HG02610 (cell line): ENCODE measurements at regions not wholly inside any gene's neighbourhood (a gene's known extent, or its start where the extent isn't known, plus 50 kb on each side); places are given as distances from the start of the nearest gene placed in this dataset.
"Not testable (repeated sequence)": the region's sequence is repeated elsewhere in the genome, so short reads cannot be mapped to it uniquely, and the experiment has no call there.

Experiments
- ATAC-seq: cut with Tn5 transposase; IDR thresholded peaks from one replicate; pipeline ENCODE4 v1.9.1; 2021; ENCODE audit warnings: mild to moderate bottlenecking, moderate library complexity; ENCODE audit not compliant: unreplicated experiment

DNA sequence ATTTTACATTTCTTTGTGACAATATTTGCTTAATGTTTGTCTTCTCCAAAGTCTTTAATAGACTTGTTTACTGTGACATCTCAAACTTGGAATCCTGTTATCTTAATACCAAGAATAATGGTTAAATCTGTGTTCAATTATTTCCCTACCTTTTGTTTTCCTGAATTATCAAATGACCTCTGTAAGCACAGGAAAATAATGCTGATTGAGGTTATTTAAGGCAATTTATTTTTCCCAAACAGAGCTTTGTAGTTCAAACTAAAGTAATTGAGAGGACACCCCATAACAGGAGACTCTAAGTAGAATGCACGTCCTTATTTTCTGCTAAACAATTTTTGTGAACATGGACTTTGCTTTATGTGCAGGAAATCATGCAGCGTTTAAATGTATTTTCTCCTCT, 195.0 kb downstream of the BTBD3 start:
- no peak for ATAC-seq

DNA sequence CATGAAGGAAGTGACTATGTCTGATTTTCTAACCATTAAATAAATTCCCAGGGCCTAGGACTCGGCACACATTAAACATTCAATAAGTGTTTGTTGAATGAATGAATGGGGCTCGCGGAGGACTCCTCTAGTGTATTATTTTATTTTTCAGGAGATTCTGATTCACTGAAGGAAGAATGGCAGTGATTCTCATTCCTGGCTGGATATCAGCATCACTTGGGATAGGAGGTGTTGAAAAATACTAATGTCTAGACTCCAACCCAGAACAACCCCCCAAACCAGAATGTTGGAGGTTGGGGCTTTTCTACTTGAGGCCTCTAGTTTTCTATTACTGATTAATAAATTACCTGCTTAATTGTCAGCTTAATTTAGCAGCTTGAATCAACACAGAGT, 195.4 kb downstream of the BTBD3 start:
- ATAC-seq, result no peak

DNA sequence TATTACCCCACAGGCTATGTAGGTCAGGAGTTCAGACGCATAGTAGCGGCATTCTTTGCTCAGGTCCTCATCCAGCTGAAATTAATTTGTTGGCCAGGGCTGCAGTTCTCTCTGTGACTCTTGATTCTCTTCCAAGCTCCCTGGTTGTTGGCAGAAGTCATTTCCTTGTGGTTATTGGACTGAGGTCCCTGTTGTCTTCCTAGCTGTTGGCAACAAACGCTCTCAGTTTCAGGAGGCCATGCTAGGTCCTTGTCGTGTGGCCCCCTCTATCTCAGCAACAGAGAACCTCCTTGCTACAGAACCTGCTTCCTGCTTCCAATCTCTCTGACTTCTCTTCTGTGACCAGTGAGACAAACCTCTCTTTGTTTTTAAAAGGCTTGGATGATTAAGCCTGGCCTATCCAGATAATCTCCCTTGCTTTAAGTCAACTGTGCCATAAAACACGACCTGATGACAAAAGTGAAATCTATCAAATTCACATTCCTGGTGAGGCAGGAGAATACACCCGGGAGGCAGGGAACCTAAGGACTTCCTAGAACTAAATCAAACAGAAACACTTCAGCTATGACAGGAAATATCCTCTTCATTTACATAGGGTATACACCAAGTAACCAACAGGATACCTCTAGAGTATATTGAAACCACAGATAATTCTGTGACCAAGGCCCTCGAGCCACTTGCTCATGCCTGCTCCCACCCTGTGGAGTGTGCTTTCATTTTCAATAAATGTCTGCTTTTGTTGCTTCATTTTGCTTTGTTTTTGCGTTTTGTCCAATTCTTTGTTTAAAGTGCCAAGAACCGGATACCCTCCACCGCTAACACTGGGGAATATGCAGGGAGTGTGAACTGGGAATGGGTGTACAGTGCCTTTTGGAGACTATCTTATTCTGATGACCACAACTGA, 196.0 kb downstream of the BTBD3 start:
- peak; percentile 48 for ATAC-seq

DNA sequence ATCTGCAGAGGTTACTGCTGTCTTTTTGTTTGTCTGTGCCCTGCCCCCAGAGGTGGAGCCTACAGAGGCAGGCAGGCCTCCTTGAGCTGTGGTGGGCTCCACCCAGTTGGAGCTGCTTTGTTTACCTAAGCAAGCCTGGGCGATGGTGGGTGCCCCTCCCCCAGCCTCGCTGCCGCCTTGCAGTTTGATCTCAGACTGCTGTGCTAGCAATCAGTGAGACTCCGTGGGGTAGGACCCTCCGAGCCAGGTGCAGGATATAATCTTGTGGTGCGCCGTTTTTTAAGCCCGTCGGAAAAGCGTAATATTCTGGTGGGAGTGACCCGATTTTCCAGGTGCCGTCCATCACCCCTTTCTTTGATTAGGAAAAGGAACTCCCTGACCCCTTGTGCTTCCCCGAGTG, 211.4 kb downstream of the BTBD3 start:
- ATAC-seq, result not testable (repeated sequence)

DNA sequence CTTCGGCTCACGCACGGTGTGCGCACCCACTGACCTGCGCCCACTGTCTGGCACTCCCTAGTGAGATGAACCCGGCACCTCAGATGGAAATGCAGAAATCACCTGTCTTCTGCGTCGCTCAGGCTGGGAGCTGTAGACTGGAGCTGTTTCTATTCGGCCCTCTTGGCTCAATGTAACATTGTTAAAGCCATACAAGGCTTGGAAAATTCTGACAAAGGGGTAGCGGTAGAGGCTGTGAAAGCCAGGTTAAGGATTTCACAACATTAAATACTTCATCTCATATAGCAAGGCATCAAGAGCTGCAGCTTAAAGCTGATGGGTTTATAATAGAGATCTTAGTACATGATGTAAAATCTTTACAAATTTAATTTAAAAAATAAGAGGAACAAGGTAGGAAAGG, 211.8 kb downstream of the BTBD3 start:
- ATAC-seq, result not testable (repeated sequence)

DNA sequence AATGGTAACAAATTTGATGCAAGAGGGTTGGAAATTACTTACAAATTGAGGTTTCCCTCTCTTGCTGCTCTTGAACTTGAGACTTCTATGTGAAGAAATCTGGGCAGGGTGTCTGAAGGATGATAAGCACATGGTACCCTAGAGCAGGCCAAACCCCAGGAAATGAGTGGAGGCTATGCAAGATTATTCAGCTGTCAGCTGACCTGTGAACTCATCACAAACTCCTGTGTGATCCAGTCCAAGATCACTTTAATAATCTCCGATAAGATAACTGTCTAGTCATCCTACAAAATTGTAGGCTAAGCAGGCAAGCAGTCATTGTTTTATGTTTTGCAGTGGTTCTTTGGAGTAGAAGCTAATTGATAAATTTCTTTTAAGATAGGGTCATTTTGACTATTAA, 213.1 kb downstream of the BTBD3 start:
- no peak for ATAC-seq

DNA sequence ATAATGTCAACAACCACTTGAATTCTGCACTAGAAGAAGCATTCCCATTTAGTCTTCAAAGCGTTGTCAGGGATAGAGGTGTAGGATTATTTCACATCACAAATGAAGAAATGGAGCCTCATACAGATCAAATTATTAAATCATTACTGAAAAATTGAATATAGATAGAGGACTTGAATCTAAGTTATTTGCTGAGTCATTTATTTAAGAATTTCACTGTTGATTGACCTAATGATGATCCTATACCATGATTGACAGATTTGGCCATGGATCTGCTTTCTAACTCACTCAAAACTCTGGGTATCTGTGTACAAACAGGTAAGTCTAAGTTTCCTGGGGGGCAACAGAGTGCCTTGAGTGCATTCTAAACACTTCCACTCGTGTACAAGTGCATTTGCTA, 215.9 kb downstream of the BTBD3 start:
- ATAC-seq, result no peak

DNA sequence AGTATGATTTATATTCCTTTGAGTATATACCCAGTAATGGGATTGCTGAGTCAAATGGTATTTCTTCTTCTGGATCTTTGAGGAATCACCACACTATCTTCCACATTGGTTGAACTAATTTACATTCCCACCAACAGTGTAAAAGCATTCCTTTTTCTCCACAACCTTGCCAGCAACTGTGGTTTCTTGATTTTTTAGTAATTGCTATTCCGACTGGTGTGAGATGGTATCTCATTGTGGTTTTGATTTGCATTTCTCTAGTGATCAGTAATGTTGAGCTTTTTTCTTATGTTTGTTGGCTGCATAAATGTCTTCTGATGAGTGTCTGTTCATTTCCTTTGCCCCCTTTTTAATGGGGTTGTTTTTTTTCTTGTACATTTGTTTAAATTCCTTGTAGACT, 228.3 kb downstream of the BTBD3 start:
- not testable (repeated sequence) for ATAC-seq

DNA sequence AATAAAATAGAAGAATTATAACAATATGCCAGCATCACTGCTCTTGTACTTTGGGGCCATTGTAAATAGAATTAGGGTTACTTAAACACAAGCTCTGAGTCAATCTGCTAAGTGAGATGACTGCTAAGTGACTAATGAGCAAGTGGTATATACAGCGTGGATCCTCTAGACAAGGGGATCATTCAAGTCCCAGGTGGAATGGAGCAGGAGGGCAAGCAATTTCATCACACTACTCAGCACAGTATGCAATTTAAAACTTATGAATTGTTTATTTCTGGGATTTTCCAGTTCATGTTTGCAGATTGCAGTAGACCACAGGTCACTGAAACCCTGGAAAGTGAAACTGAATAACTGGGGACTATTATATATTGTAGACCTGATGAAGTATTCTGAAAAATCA, 235.3 kb downstream of the BTBD3 start:
- ATAC-seq, result no peak

DNA sequence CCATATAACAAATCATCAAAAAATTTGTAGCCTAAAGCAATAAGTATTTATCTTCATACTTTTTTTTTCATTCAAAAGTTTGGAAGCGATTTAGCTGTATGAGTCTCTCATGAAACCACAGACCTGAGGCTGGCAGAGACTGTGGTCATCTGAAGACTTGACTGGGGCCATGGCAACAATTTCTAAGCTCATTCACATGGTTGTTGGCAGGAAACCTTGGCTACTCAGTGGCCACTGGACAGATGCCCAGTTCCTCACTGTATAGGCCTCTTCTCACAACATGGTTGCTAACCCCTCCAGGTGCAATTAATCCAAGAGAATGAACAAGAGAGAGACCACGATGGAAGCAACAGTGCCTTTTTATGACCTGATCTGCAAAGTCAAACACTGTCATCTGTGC, 235.9 kb downstream of the BTBD3 start:
- ATAC-seq, result no peak

DNA sequence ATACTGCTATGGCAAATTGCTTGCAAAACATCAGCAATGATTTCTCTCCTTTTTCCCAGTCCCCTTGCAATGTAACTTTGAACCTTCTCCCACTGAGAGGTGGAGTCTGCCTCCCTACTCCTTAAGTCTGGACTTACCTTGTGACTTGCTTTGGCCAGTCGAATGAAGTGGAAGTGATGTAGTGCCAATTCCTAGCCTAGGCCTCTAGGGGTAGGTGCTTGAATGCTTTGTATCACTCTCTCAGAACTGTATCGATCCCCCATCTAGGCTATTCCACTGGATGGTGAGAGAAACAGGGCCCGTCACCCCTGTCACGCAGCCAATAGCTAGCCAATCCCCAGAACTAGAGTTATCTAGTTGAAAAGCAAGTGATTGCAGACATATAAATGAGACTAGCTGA, 238.6 kb downstream of the BTBD3 start:
- no peak for ATAC-seq

DNA sequence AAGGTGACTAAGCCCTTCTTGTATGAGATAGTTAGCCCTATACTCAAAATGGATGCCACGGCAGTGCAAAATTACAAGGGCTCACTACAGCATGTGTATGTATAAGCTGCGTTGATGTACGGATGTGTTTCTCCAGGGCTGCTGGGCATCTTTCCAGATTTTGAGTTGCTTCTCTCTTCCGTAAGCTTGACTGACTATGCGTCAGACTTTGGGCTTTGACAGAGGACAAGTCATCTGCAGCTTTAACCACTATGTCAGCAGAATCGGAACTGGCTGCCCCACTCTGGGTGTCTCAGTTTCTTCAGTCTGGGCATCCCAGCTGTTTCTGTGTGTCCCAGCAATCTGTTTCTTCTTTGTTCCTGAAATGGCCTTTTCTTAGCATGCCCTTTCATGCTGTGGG, 241.6 kb downstream of the BTBD3 start:
- no peak for ATAC-seq

DNA sequence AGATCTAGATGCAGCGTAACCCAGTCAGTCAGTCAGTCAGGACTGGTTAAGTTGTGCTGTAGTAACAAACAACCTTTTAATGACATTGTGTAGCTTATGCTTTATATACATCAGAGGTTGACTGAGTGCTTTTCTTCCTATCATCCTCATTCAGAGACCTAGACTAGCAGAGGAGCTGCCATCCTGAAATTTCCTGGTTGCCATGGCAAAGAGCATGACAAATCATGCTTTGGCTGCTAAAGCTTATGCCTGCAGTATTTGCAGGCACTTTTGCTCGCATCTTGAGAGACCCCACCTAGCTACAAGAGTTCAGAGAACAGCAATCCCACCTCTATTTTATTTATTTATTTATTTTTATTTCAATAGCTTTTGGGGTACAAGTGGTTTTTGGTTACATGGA, 244.0 kb downstream of the BTBD3 start:
- no peak for ATAC-seq

DNA sequence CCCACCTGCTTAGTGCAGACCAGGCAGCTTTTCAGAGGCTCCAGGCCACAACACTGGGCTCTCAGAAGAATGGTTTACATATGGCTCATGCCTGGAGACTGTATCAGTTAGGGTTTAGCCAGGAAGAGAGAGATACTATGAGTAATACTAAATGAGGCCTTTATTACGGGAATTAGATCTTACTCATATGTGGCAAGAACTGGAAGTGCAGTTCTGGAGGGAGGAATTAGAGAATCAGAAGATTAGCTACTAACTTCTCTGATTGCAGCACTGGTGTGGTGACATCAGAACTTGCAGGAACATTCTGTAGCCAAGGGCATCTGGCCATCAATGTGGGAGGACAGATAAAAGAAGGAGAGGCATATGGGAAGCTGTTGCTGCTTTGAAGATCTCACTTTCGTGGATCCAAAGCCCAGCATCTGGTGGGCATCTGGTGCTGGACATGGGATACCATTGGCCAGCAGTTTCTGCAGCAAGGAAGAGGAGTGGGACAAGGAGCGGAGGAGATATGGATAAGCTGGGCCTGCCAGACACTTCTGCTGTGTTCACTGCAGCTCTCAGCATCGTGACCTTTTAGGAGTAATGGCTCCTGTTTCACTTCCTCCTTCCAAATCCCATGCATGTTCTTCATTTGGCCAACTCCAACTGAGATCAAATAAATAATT, 248.5 kb downstream of the BTBD3 start:
- no peak for ATAC-seq

DNA sequence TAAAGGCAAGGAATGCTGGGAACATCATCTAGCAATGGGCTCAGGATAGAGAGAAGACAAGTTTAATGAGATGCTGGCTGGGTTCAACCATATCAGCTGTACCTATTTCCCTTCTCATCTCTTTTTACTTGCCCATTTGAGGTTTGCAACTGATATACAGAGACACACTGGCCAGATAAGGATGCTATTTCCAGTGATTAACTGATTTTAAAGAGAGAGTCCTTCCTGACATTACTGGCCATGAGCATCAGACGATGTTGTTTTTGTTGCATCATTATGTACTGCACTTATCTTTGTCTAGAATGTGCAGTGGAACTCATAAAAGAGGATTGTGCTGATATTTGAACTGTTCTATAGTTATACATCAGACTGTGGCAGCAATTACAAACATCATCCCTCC, 252.7 kb downstream of the BTBD3 start:
- no peak for ATAC-seq

DNA sequence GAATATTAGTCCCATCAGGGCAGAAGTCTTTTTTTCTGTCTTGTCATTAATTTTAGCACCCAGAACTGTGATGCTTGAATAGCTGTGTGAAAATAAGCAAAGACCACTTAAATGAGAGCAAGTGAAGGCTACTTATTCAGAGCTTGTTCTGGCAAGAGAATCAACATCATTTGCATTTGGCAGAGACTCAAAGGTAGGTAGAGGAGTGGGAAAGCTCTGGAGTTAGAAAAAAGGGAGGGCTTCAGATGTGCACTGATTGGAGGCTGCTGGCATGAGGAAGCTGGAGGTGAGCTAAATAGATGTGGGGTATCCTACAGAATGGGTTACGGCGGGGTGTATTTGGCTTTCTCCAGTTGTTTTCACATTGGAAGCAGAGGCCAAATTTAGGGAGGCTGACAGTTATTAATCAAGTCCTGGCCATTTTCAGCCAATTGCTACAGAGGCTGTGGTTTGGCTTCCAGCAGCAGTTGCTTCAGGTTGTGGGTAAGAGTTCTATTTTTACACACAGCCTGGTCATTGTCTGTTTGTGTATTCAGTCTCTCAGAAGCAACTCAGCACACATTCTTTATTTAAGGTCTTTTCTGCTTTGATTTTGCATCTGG, 254.3 kb downstream of the BTBD3 start:
- ATAC-seq, result no peak

DNA sequence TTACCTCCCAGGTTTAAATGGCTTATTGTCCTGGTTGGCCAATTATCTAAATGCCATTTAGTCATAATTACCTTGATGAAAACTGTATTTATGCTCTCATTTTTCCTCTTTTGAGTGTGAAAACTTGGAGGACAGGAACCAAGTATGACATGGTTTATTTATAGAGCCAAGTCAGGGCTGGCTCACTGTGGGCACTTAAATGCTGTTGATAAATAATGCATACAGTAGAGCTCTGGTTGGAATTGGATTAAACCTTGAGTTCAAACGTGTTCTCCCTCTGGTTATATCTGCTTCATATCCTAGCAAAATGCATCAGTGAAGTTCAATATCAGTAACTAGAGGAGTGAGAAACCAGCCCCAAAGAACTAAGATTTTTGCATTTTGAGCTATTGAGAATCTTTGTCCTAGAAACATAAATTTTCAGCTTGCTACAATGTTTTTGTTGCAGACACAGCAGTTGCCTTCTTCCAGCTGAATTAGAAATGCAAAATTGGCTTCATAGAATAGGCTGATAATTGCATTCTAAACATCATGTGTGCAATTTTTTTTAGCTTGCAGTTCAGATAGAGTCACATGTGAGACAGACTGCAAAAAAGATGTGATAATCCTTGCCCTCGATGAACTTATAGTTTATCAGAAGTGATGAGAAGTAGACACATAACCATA, 255.8 kb downstream of the BTBD3 start:
- no peak for ATAC-seq

DNA sequence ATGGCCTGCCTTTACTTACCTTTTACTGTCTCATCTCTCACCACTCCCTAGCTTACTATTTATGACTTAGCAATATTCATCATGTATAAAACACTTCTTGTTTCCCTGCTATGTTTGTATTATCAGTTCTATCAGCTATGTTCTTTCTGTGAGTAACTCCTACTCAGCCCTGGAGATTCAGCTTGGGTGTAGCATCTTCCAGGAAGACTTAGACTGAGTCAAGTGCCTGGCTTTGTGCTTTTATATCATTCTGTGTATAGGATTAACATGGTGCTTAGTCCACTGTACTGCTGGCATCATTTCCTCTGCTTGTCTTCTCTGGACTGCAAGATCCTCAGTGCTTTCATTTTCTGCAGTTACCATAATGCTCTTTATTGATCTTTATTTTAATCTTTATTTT, 257.8 kb downstream of the BTBD3 start:
- ATAC-seq, result no peak

DNA sequence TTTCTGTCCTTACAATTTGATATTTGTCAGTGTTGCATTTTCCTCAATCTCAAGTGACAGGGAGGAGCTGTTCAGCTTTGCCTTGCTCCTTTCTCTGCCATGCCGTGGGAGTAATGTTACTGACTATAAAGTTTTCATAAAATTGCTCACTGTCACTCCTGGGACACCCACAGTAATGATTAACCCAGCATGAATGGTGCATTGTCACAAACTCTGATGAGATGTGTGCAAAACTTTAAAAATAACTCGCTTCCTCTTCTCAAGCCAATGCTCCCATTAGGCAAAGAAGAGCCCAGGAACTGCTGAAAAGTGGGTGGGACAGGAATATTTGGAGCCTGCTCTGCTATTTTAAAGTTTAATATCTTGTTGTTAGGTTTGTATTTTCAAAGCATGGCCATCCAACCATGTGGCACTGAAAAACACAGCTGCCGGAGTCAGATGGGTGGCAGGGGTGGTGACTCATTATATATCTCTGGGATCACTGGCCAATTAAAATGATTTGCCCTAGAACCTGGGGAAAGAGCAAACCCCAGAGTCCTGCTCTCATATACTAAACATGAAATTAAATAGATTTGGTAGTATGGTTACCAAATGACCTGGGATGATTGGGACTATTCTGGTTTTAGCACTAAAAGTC, 260.1 kb downstream of the BTBD3 start:
- no peak for ATAC-seq

DNA sequence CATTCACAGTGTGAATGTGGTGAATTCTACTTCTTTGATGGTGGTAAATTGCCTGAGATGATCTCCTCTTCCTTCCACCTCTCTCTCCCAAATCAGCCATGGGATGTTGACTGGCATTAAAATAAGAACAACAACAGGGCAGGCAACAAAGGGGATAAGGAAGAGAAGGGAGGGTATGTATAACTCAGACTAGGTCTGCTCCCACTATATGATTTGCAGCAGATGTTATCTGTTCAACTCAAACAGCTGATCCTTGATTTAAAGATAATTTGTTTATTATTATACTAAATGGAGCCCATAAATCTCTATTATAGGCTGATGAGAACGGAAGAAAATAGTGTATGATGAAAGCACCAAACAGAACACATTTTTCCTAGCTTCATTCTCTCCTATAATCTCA, 262.0 kb downstream of the BTBD3 start:
- ATAC-seq, result no peak

DNA sequence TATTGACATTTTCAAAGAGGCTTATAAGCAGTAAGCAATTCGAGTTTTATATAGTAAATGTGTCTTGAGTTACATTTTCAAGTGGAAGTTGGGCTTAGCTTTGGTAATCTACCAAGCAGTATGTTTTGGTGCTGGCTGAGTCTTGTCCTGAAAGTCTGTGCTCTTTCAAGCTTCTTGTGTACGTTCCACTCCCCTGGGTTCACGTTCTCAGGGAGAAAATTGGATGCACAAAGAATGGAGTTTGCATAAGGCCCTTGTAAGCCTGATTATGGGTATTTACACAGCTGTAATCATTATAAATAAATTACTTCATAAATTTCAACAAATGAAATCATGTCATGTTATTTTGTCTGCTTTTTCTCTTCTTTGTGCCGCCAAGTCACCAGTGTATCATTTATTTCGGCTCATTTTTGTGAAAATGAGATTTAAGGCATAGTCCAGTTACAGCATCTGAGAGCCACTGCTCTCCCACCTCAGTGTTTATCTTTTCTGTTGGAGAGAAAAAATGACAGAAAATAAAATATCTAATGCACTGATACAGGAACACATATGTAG, 262.5 kb downstream of the BTBD3 start:
- no peak for ATAC-seq
